ENCODE measurements at regions not wholly inside any gene's neighbourhood (a gene's known extent, or its start where the extent isn't known, plus 50 kb on each side); places are given as distances from the start of the nearest gene placed in this dataset.

- Mint-ChIP-seq H3K36me3 (no peaks in the 10 kb centered on the region), H3K4me3 (no peak overlapping the region), H3K4me1 (peaks cover 13% of the 10 kb centered on the region), H3K27me3 (ENCODE audit: low read depth) (peaks cover 90% of the 10 kb centered on the region), H3K27ac (no peak overlapping the region), H3K9me3 (no peaks in the 10 kb centered on the region)
- ChIA-PET CTCF (no interaction called here), POLR2A (no interaction called here)
- no peak for TF ChIP-seq ARID4B (CRISPR knock-in tag; IDR thresholded peaks at IDR 0.05; ENCODE audit: borderline replicate concordance)
- no peak for TF ChIP-seq MXD4 (CRISPR knock-in tag; IDR thresholded peaks at IDR 0.05; ENCODE audit: borderline replicate concordance)
- TF ChIP-seq SP1 (CRISPR knock-in tag; conservative IDR thresholded peaks at IDR 0.05), result no peak
- TF ChIP-seq NR3C1 (CRISPR knock-in tag; conservative IDR thresholded peaks at IDR 0.05; ENCODE audit: low read depth), result no peak
- TF ChIP-seq ZNF263 (CRISPR knock-in tag; IDR thresholded peaks at IDR 0.05; ENCODE audit: low read depth), result no peak
- no peak for TF ChIP-seq ZNF396 (CRISPR knock-in tag; IDR thresholded peaks at IDR 0.05; ENCODE audit: borderline replicate concordance)
- TF ChIP-seq CDX4 (CRISPR knock-in tag; IDR thresholded peaks at IDR 0.05; ENCODE audit: borderline replicate concordance), result no peak
- no peak for TF ChIP-seq ATF2 (CRISPR knock-in tag; IDR thresholded peaks at IDR 0.05; ENCODE audit: borderline replicate concordance, low read depth)
- TF ChIP-seq MAX (CRISPR knock-in tag; IDR thresholded peaks at IDR 0.05), result no peak
- no peak for TF ChIP-seq E2F5 (CRISPR knock-in tag; IDR thresholded peaks at IDR 0.05)
- no peak for TF ChIP-seq PREB (CRISPR knock-in tag; IDR thresholded peaks at IDR 0.05; ENCODE audit: borderline replicate concordance)
- TF ChIP-seq E2F1 (CRISPR knock-in tag; IDR thresholded peaks at IDR 0.05), result no peak
- no peak for TF ChIP-seq PRRX2 (CRISPR knock-in tag; IDR thresholded peaks at IDR 0.05)
- no peak for TF ChIP-seq FOXJ3 (CRISPR knock-in tag; IDR thresholded peaks at IDR 0.05; ENCODE audit: borderline replicate concordance)
- no peak for TF ChIP-seq USF1 (CRISPR knock-in tag; IDR thresholded peaks at IDR 0.05)
- no peak for TF ChIP-seq ZSCAN18 (CRISPR knock-in tag; IDR thresholded peaks at IDR 0.05)
- no peak for TF ChIP-seq MYBL2 (CRISPR knock-in tag; IDR thresholded peaks at IDR 0.05)
- DNase-seq (ENCODE audit: low spot score) (no peak), ATAC-seq (no peak)
Observed at GRCh38 chrX:139200346-139200745, 330.2 kb upstream of the F9 start.

Measured in WTC11 (cell line).